GM18498 (cell line): ENCODE measurements at regions not wholly inside any gene's neighbourhood (a gene's known extent, or its start where the extent isn't known, plus 50 kb on each side); places are given as distances from the start of the nearest gene placed in this dataset.
"Not testable (repeated sequence)": the region's sequence is repeated elsewhere in the genome, so short reads cannot be mapped to it uniquely, and the experiment has no call there.

Source experiments
- ATAC-seq: cut with Tn5 transposase; IDR thresholded peaks from one replicate; pipeline ENCODE4 v1.9.1; 2021; ENCODE audit warnings: mild to moderate bottlenecking, moderate library complexity; ENCODE audit not compliant: unreplicated experiment

GRCh38 chr12:16884819-16885218 is 278.9 kb upstream of the LMO3 start:
- no peak for ATAC-seq

GRCh38 chr12:16884056-16884455 is 278.1 kb upstream of the LMO3 start:
- peak; percentile 69 for ATAC-seq

GRCh38 chr12:16881986-16882570 is 276.1 kb upstream of the LMO3 start:
- no peak for ATAC-seq

GRCh38 chr12:16880864-16881285 is 274.9 kb upstream of the LMO3 start:
- no peak for ATAC-seq

GRCh38 chr12:16870845-16871244 is 264.9 kb upstream of the LMO3 start:
- ATAC-seq, result no peak

- no peak for ATAC-seq
Observed at GRCh38 chr12:16863742-16864141, 257.8 kb upstream of the LMO3 start.

- peak; percentile 97 for ATAC-seq
Observed at GRCh38 chr12:16857456-16857923, 251.5 kb upstream of the LMO3 start.

- ATAC-seq, result no peak
Observed at GRCh38 chr12:16854465-16854864, 248.5 kb upstream of the LMO3 start.

- ATAC-seq, result no peak
Observed at GRCh38 chr12:16849473-16849872, 243.5 kb upstream of the LMO3 start.

- ATAC-seq, result no peak
Observed at GRCh38 chr12:16844875-16845274, 238.9 kb upstream of the LMO3 start.

GRCh38 chr12:16833376-16834015 is 227.5 kb upstream of the LMO3 start:
- ATAC-seq, result peak; percentile 94

- no peak for ATAC-seq
Observed at GRCh38 chr12:16828891-16829290, 222.9 kb upstream of the LMO3 start.

GRCh38 chr12:16807731-16808130 is 201.8 kb upstream of the LMO3 start:
- no peak for ATAC-seq

GRCh38 chr12:16796168-16796567 is 190.2 kb upstream of the LMO3 start:
- ATAC-seq, result no peak

- peak; percentile 72 for ATAC-seq
Observed at GRCh38 chr12:16789204-16789790, 183.3 kb upstream of the LMO3 start.

- no peak for ATAC-seq
Observed at GRCh38 chr12:16788506-16789203, 182.7 kb upstream of the LMO3 start.

- ATAC-seq, result no peak
Observed at GRCh38 chr12:16785953-16786352, 180.0 kb upstream of the LMO3 start.

GRCh38 chr12:16785524-16785923 is 179.6 kb upstream of the LMO3 start:
- ATAC-seq, result no peak

GRCh38 chr12:16769129-16769528 is 163.2 kb upstream of the LMO3 start:
- not testable (repeated sequence) for ATAC-seq

GRCh38 chr12:16766736-16767135 is 160.8 kb upstream of the LMO3 start:
- ATAC-seq, result no peak

GRCh38 chr12:16763901-16764300 is 157.9 kb upstream of the LMO3 start:
- no peak for ATAC-seq
